Heart right ventricle (tissue), 16 donors: ENCODE measurements at regions not wholly inside any gene's neighbourhood (a gene's known extent, or its start where the extent isn't known, plus 50 kb on each side); places are given as distances from the start of the nearest gene placed in this dataset.

Experiments used
- ATAC-seq, 8 donors: fragments of 200-7000 bp; cut with Tn5 transposase; one replicate each; pipeline ENCODE4 v1.9.1; 2020; ENCODE audit warnings: mild to moderate bottlenecking in 8 of 8, moderate library complexity in 8 of 8, moderate number of reproducible peaks in 1 of 8
- DNase-seq, 2 donors: peaks; one replicate each; pipeline ENCODE4 v3.0.0-alpha.2; 2020
- H3K27ac ChIP-seq, 10 donors: fragments of 200-600 bp; sonication (generic) in 2 of 10; one replicate each; pipeline versions ENCODE4 v1.5.0 to v1.8.0; 2020 to 2022; ENCODE audit warnings: mild to moderate bottlenecking in 3 of 10
- H3K27me3 ChIP-seq, 7 donors: fragments of 200-600 bp; one replicate each; pipeline ENCODE4 v1.8.0; 2021 to 2022; ENCODE audit warnings: mild to moderate bottlenecking in 2 of 7
- H3K36me3 ChIP-seq, 9 donors: fragments of 200-600 bp; sonication (generic) in 1 of 9; one replicate each; pipeline versions ENCODE4 v1.5.0 to v1.8.0; 2020 to 2022; ENCODE audit warnings: mild to moderate bottlenecking in 2 of 9
- H3K4me1 ChIP-seq, 9 donors: fragments of 200-600 bp; sonication (generic) in 1 of 9; one replicate each; pipeline versions ENCODE4 v1.5.0 to v1.8.0; 2020 to 2022; ENCODE audit warnings: mild to moderate bottlenecking in 4 of 9
- H3K4me3 ChIP-seq, 10 donors: fragments of 200-600 bp; sonication (generic) in 2 of 10; one replicate each; pipeline versions ENCODE4 v1.5.0 to v1.8.0; 2020 to 2022; ENCODE audit warnings: mild to moderate bottlenecking in 7 of 10, moderate library complexity in 2 of 10
- H3K9me3 ChIP-seq, 11 donors: fragments of 200-600 bp in 10 of 11; sonication (generic) in 2 of 11; one replicate each; pipeline versions ENCODE4 v1.5.0 to v1.8.0; 2013 to 2022; ENCODE audit warnings: mild to moderate bottlenecking in 2 of 11, control low read depth in 1 of 11, moderate library complexity in 1 of 11
- WGBS, 2 donors: extraction: QIAGEN DNeasy Blood & Tissue Kit; methylation state at CpG; one replicate each; pipeline ENCODE4 v1.1.7; 2013; ENCODE audit warnings: inconsistent platforms in 1 of 2; 5-methylcytosine and 5-hydroxymethylcytosine counted together
- intact Hi-C, 10 donors: fragments of 100-400 bp; cut with DNase I; formaldehyde crosslinking; loops; one replicate each; pipeline versions ENCODE4 v1.11.1 to v1.14.2; 2022
- TF ChIP-seq, protein P1 (sequence below), 9 donors: fragments of 200-600 bp; sonication (generic) in 2 of 9; IDR thresholded peaks; one replicate each; pipeline versions ENCODE4 v1.5.0 to v1.8.0; 2021 to 2022; ENCODE audit warnings: antibody characterized with exemption in 9 of 9, mild to moderate bottlenecking in 5 of 9, moderate library complexity in 1 of 9
- donor health status: Arrhythmogenic right ventricular cardiomyopathy.
- donor health status: ischemic (EF 13 %, LVEDD 7.1; RV severe dilation, severe dysfunction).
- donor health status: healthy with polysubstance abuse.
- donor health status: DM: no; HTN: yes; CAD: no.
- donor health status: DM: no; HTN: no; CAD: no.
- donor health status: ischemic (EF 25% LVEDD 6.9; RV normal size, moderate dysfunction).
- donor health status: ischemic (EF 25% LVEDD 5.7; RV mildly dilated, moderate dysfunction).
- donor health status: healthy.
- donor health status: DM: yes; HTN: yes; CAD: no.
- donor health status: Ischemic cardiomyopathy.
- donor health status: ischemic (EF 35%, LVEDD 5.7; RV mildly dilated, moderate dysfunction).
- donor health status: nonischemic (EF 11% LVEDD 7.7; RV severe dilation, severe dysfunction).
- donor health status: DM: yes; HTN: yes; CAD: no.
- donor health status: PGD.
- donor health status: ischemic (EF 29% LVEDD 5.4; RV normal size, mild dysfunction).
- donor health status: nonischemic (EF 23%, LVEDD 6.1; RV moderate dilation, normal function).

DNA sequence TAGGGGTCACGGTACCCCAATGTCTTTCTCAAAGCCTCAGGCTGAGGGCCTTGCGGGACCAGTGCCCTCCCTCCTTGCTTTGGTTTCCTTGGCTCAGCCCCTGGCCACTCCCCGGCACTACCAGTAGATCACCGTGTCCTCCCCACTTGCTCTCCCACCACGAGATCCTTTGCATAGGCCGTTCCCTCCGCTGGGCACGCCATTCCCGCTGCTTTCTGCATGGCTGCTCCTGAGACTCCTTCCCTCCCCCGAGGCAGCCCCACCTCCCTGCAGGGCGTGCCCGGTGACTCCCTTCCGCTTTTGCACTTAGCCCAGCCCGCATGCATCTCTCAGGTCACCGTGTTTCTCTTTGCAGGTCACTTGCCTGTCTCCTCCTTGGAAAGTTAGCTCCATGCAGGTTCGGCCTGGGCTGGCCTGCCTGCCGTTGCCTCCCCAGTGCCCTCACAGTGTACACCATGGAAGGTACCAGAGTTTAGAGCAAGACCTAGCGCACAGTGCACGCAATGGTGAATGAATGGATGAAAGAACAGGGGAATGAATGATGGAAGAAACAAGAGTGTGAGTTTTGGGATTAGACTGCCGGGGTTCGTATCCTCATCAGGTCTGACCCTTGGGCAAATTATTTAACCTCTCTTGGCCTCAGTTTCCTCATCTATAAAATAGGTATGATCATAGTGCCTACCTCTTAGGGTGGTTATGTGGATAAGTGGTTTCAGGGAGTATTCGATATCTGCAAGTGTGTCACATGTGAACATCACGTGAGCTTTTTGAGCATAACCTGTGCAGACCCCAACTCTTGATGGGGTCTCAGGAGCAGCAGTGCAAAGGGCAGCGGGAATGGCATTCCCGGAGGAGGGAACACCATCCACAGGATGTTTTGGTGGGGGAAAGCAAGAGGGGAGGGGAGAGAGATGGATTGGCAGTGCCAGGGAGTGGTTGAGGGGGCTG, 214.3 kb downstream of the C9orf50 start:
- TF ChIP-seq, protein P1, sequence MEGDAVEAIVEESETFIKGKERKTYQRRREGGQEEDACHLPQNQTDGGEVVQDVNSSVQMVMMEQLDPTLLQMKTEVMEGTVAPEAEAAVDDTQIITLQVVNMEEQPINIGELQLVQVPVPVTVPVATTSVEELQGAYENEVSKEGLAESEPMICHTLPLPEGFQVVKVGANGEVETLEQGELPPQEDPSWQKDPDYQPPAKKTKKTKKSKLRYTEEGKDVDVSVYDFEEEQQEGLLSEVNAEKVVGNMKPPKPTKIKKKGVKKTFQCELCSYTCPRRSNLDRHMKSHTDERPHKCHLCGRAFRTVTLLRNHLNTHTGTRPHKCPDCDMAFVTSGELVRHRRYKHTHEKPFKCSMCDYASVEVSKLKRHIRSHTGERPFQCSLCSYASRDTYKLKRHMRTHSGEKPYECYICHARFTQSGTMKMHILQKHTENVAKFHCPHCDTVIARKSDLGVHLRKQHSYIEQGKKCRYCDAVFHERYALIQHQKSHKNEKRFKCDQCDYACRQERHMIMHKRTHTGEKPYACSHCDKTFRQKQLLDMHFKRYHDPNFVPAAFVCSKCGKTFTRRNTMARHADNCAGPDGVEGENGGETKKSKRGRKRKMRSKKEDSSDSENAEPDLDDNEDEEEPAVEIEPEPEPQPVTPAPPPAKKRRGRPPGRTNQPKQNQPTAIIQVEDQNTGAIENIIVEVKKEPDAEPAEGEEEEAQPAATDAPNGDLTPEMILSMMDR (IDR thresholded peaks at IDR 0.05), result no peak
- Histone ChIP-seq H3K9me3 (no peaks in the 10 kb centered on the region), H3K36me3 (no peaks in the 10 kb centered on the region), H3K4me3 (no peak overlapping the region), H3K27me3 (no peaks in the 10 kb centered on the region), H3K27ac (no peak overlapping the region), H3K4me1 (peaks cover 6 to 31% (median 11%) of the 10 kb centered on the region in 9 donors)
- ATAC-seq (peak in 1 of 8 donors; percentile 33), DNase-seq (peak in 1 of 2 donors; percentile 23)
- intact Hi-C loops, result loop anchor here in 3 of 10 donors (5.0 to 10.0 kb wide), 2 partner anchors 84 to 208 kb away; no protein-coding TSS in a partner anchor
- WGBS, 2 donors, result 79 to 85% methylated on average over 25 of the region's 25 CpGs

DNA sequence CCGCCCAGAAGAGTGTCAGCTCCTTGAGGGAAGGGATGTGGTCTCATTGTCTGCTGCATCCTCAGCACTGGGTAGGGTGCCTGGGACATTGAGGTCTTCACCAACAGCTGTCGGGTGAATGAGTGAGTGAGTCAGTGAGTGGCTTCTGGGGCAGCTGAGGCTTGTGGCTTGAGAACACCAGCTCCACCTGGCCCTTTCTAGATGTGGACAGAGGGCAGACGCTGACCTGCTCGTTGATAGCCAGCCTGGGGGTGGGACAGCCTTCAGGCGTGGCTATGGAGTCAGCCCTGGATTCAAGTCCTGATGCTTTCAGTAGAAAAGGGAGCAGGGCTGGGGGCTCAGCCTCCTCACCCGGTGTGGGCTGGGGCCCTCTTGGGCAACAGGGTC, 215.1 kb downstream of the C9orf50 start:
- intact Hi-C loops, result loop anchor here in 3 of 10 donors (5.0 to 10.0 kb wide), 2 partner anchors 84 to 209 kb away; no protein-coding TSS in a partner anchor
- Histone ChIP-seq H3K9me3 (no peaks in the 10 kb centered on the region), H3K4me3 (no peak overlapping the region), H3K4me1 (peaks cover 6 to 28% (median 11%) of the 10 kb centered on the region in 9 donors), H3K27ac (no peak overlapping the region), H3K36me3 (no peaks in the 10 kb centered on the region), H3K27me3 (no peaks in the 10 kb centered on the region)
- no peak for ATAC-seq
- TF ChIP-seq, protein P1 (IDR thresholded peaks at IDR 0.05), result no peak
- WGBS, 2 donors, result 91 to 92% methylated on average over 6 of the region's 6 CpGs
- no peak for DNase-seq

DNA sequence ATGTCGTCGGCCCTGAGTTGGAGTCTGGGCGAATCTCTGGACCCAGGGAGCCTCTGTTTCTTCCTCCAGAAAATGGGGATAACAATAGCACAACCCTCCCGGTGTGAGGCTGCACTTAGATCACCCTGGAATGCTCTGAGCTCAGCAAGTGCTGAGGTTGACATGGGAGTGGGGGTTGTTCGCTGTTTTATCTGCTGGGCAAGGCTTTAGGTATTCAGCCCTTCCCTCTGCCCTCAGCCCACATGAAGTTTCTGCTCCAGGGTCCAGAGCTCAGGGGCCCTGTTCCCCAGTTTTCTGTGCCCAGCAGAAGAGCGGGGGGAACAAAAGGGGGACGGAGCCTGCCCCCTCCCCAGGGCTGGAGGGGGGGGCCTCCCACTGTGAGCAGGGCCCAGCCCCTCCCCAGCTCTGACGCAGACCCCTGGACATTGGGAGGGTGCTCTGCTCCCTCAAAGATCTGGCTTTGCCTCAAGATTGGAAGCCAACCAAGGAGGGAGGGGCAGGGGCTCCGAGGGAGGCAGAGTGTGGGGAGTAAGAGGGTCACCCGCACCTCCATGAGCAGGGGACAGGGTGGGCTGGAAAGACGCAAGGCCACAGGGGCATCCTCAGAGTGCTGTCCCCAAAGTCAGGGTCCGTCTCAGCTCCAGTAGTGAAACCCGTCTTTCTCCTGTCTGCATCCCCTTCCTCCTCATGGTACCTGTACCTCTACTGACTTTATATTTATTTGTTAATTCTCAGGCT, 215.6 kb downstream of the C9orf50 start:
- H3K4me1 ChIP-seq, result peaks cover 6 to 28% (median 11%) of the 10 kb centered on the region in 9 donors
- H3K27ac ChIP-seq, result no peak overlapping the region
- ATAC-seq, result no peak
- no peak overlapping the region for H3K4me3 ChIP-seq
- H3K27me3 ChIP-seq, result no peaks in the 10 kb centered on the region
- DNase-seq, result no peak
- TF ChIP-seq, protein P1 (IDR thresholded peaks at IDR 0.05), result no peak
- WGBS, 2 donors, result 73 to 77% methylated on average over 13 of the region's 13 CpGs
- no peaks in the 10 kb centered on the region for H3K9me3 ChIP-seq
- intact Hi-C loops, result loop anchor here in 3 of 10 donors (5.0 to 10.0 kb wide), 2 partner anchors 83 to 210 kb away; no protein-coding TSS in a partner anchor
- no peaks in the 10 kb centered on the region for H3K36me3 ChIP-seq

DNA sequence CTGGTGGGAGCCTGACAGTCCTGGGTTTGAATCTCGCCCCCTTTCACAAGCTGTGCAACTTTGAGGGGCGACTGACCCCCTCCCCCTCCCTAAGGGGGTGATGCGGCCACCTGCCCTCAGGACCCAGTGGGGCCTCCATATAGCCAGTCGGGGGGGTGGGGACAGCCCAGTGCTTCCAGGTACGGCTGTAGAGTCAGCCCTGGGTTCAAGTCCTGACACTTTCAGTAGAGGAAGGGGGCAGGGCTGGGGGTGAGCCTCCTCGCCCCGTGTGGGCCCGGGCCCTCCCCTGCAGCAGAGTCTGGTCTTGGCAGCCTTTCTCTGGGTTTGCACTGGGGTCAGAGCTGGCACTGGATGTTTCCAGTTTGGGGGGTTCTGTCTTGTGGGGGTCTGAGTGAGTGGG, 216.3 kb downstream of the C9orf50 start:
- H3K4me3 ChIP-seq, result no peak overlapping the region
- DNase-seq, result no peak
- TF ChIP-seq, protein P1 (IDR thresholded peaks at IDR 0.05), result no peak
- intact Hi-C loops, result loop anchor here in 3 of 10 donors (5.0 to 10.0 kb wide), 2 partner anchors 82 to 210 kb away; no protein-coding TSS in a partner anchor
- H3K36me3 ChIP-seq, result no peaks in the 10 kb centered on the region
- H3K9me3 ChIP-seq, result no peaks in the 10 kb centered on the region
- 80 to 91% methylated on average over 8 of the region's 8 CpGs for WGBS, 2 donors
- peaks cover 6 to 30% (median 13%) of the 10 kb centered on the region in 9 donors for H3K4me1 ChIP-seq
- H3K27me3 ChIP-seq, result no peaks in the 10 kb centered on the region
- no peak for ATAC-seq
- no peak overlapping the region for H3K27ac ChIP-seq
